ENCODE measurements at regions not wholly inside any gene's neighbourhood (a gene's known extent, or its start where the extent isn't known, plus 50 kb on each side); places are given as distances from the start of the nearest gene placed in this dataset.

DNA sequence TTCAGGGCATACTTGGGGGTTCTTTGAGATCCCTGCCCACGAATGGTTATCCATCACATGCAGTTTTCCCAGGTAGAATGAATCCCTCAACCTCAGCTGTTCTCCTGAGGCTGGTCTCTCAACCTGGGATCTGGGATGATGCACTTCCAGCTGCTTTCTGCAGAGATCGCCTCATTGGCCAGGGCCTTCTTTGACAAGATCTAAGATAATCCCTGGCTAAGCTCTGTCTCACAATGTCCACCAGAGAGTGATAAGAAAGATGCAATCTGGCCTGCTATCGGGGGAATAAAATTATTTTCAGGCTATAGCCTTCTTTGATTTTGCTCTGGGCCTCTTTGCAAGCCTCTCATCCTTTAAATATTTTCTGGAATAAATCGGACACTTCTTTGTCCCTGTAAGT, 1021.1 kb downstream of the EFNB2 start:
- no peak for DNase-seq (ENCODE audit: low read depth)
- H3K4me3 ChIP-seq (ENCODE audit: low read depth, low read length) = no peak overlapping the region
- TF ChIP-seq, protein P1, sequence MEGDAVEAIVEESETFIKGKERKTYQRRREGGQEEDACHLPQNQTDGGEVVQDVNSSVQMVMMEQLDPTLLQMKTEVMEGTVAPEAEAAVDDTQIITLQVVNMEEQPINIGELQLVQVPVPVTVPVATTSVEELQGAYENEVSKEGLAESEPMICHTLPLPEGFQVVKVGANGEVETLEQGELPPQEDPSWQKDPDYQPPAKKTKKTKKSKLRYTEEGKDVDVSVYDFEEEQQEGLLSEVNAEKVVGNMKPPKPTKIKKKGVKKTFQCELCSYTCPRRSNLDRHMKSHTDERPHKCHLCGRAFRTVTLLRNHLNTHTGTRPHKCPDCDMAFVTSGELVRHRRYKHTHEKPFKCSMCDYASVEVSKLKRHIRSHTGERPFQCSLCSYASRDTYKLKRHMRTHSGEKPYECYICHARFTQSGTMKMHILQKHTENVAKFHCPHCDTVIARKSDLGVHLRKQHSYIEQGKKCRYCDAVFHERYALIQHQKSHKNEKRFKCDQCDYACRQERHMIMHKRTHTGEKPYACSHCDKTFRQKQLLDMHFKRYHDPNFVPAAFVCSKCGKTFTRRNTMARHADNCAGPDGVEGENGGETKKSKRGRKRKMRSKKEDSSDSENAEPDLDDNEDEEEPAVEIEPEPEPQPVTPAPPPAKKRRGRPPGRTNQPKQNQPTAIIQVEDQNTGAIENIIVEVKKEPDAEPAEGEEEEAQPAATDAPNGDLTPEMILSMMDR (conservative IDR thresholded peaks at IDR 0.05; ENCODE audit: low read depth, low read length) = no peak

DNA sequence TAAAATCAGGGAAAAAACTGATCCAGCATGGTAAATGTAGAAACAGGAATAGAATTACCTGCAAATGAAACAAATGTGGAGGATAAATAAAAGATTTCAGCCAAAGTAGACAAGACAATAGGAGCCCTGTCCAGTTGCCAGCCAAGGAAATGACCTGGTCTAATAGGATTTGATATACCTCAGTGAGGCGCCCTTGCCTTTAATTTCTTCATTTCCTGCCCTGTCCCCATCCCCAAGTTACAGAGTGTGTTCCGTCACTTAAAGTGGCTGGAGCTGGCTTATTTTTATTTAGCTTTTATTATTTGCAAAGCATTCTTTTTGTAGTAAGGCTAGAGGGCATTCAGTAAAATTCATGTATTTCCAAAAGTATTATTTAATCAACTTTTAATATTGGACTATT, 1022.0 kb downstream of the EFNB2 start:
- no peak for DNase-seq (ENCODE audit: low read depth)
- TF ChIP-seq, protein P1 (conservative IDR thresholded peaks at IDR 0.05; ENCODE audit: low read depth, low read length) = peak; percentile 4
- H3K4me3 ChIP-seq (ENCODE audit: low read depth, low read length) = no peak overlapping the region

DNA sequence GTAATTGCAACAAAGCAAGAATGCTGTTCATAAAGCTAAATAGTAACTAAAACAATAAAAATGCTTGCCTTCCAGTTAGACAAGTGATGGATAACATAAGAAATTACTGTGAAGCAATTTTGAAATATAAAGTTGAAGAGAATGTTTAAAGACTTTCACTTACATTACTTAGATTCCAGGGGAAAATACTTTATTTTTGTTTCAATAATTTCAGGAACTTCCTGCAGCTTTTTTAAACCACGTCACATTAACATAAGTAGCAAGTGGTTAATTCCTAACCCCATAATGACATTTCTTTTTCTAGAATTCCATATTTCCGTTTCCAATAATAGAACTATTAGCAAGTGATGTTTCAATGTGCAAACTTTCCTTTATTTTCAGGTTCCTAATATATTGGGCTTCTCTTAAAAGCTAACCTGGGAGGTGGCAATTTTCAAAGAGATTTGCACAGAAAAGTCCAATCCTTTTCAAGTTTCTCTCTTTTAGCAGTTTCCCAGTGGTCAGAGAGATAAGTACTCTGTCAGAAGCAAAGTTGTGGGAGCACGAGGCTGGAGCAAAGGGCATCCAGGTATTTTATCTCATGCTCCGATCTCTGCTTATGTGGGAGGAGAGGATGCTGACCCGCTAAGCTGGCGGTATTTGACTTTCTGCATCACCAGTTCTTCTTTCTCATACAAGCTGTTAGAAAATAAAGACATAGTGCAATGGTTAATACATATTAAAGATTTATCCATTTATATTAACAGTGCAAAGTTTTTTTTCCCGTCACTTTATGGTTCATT, 1025.3 kb downstream of the EFNB2 start:
- no peak for DNase-seq (ENCODE audit: low read depth)
- no peak overlapping the region for H3K4me3 ChIP-seq (ENCODE audit: low read depth, low read length)
- TF ChIP-seq, protein P1 (conservative IDR thresholded peaks at IDR 0.05; ENCODE audit: low read depth, low read length) = no peak

DNA sequence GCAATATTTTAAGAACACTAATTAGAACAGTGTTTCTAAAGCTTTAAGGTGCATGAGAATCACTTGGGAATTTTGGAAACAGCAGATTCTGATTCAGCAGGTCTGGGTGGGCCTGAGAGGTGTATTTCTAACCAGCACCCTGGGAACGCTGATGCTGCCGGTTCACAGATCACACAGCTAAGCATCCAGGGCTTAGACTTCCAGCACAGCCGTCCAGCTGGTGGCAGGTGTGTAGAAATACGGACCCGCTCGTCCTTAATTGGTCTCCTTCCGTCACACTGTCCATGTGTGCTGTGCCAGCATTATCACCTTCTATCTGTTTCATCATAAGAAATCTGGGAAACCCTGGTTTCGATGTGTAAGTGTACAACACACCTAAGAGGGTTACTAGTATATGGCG, 1029.0 kb downstream of the EFNB2 start:
- TF ChIP-seq, protein P1 (conservative IDR thresholded peaks at IDR 0.05; ENCODE audit: low read depth, low read length) = no peak
- DNase-seq (ENCODE audit: low read depth) = no peak
- no peak overlapping the region for H3K4me3 ChIP-seq (ENCODE audit: low read depth, low read length)

DNA sequence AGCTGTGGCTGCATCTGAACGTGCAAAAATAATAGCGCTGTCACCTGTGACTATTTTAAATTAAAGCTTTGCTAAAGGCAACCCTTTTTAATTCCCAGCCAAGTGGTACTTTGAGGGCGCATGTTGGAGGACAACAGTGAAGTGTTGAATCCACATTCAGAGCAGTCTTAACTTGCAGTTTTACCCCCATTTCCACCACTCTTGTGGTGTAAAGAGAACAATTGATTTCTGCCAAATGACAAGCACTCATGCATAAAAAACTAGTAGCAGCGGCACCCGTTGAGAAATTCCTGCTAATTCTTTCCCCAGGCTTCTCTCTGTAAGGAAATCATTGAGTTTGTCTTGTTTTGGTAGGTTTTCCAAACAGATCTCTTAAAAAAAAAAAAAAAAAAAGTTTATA, 1033.3 kb downstream of the EFNB2 start:
- H3K4me3 ChIP-seq (ENCODE audit: low read depth, low read length) = no peak overlapping the region
- DNase-seq (ENCODE audit: low read depth) = no peak
- TF ChIP-seq, protein P1 (conservative IDR thresholded peaks at IDR 0.05; ENCODE audit: low read depth, low read length) = no peak

DNA sequence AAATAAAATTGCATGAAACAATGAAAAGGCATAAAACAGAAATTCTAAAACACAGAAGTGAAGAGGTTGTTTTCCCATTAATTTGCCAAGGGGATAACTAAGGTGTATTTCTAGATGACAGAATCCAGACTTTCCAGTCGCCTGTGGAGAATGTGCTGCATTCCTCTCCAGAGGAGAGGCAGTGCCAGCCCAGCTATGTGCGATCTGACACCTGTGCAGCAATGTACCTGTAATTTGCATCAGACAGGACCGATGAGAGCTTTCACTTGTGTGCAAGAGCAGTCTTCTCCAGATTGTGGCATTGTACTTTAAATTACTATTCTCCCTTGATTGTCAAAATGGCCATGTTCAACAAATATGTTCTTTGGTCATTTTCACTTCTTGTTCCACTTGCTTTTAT, 1037.9 kb downstream of the EFNB2 start:
- TF ChIP-seq, protein P1 (conservative IDR thresholded peaks at IDR 0.05; ENCODE audit: low read depth, low read length) = no peak
- no peak for DNase-seq (ENCODE audit: low read depth)
- H3K4me3 ChIP-seq (ENCODE audit: low read depth, low read length) = no peak overlapping the region

DNA sequence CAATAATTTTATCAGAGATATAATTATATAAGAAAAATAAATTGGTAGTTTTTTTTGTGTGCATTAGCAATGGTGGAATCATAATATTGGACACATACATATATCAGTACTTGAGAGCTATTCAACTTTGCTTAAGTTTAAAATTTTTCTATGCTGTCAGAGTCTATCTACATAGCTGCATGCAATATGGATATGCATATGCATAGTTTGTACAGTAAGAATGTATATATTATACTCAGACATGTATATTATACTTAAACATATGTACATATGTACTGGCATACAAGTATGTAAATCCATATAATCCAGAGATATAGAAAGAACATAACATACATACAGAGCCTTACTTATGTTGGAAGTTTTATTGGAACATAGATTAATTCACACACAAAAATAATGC, 1043.2 kb downstream of the EFNB2 start:
- TF ChIP-seq, protein P1 (conservative IDR thresholded peaks at IDR 0.05; ENCODE audit: low read depth, low read length) = no peak
- no peak overlapping the region for H3K4me3 ChIP-seq (ENCODE audit: low read depth, low read length)
- DNase-seq (ENCODE audit: low read depth) = no peak
